ENCODE measurements at regions not wholly inside any gene's neighbourhood (a gene's known extent, or its start where the extent isn't known, plus 50 kb on each side); places are given as distances from the start of the nearest gene placed in this dataset.

DNA sequence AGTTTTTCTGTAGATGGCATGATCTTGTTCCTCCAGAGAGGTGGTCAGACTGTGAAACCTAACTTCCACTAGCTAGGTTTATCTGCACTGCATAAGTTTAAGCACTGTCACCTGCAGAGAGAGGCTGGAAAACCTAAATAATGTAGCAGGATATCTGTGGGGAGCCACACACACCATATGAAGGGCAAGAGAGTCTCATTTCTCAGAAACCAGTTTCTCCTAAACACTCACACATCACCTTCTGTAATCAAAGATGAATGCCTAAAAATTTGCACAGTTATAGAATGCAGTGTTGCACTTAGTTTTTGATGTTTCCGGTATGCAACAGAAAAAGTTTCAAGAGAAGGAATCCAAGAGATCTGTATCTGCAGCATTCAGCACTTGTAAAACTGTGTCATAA is 654.6 kb downstream of the ADGRL2 start:
- Histone ChIP-seq H3K36me3 (ENCODE audit: control insufficient read depth in 2 of 3, insufficient read depth in 3 of 3, low read length in 3 of 3) (no peaks in the 10 kb centered on the region), H3K27me3 (ENCODE audit: control insufficient read depth in 2 of 2, insufficient read depth in 2 of 2, low read length in 2 of 2) (no peaks in the 10 kb centered on the region), H3K4me3 (ENCODE audit: low read length) (no peak overlapping the region), H3K4me1 (ENCODE audit: control insufficient read depth in 2 of 2, insufficient read depth in 2 of 2, low read length in 2 of 2) (no peaks in the 10 kb centered on the region), H3K27ac (ENCODE audit: low read depth, low read length) (no peak overlapping the region), H3K9me3 (ENCODE audit: control insufficient read depth in 2 of 3, low read length in 3 of 3) (no peaks in the 10 kb centered on the region)
- Mint-ChIP-seq H3K36me3 (peaks cover 0 to 7% (median 0%) of the 10 kb centered on the region in 5 donors), H3K4me1 (peaks cover 0 to 11% (median 0%) of the 10 kb centered on the region in 7 donors), H3K4me3 (no peak overlapping the region), H3K27me3 (peaks cover 0 to 6% (median 0%) of the 10 kb centered on the region in 5 donors), H3K9me3 (peaks cover 0 to 21% (median 8%) of the 10 kb centered on the region in 11 donors), H3K27ac (peak overlapping the region in 1 of 9 donors; percentile 56)
- POLR2A ChIA-PET, result no interaction called here
- CTCF ChIA-PET, result no interaction called here
- intact Hi-C loops (cut with micrococcal nuclease), result no loop called here
- DNase-seq, result no peak
- no peak for ATAC-seq

DNA sequence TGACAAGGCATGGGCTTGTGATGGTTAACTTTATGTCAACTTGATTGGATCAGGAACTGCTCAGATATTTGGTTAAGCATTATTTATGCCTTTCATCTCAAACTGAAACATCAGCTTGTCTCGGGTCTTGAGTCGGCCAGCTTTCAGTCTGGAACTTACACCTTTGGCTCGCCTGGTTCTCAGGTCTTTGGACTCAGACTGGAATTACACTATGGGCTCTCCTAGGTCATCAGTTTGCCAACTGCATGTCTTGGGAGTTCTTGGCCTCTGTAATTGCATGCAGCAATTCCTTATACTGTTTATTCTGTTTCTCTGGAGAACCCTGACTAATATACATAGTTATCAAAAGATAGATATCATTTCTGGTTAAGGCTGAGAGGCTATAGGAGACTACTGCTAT is 653.7 kb downstream of the ADGRL2 start:
- Histone ChIP-seq H3K27ac (ENCODE audit: low read depth, low read length) (no peak overlapping the region), H3K27me3 (ENCODE audit: control insufficient read depth in 2 of 2, insufficient read depth in 2 of 2, low read length in 2 of 2) (no peaks in the 10 kb centered on the region), H3K4me3 (ENCODE audit: low read length) (no peak overlapping the region), H3K9me3 (ENCODE audit: control insufficient read depth in 2 of 3, low read length in 3 of 3) (no peaks in the 10 kb centered on the region), H3K4me1 (ENCODE audit: control insufficient read depth in 2 of 2, insufficient read depth in 2 of 2, low read length in 2 of 2) (no peaks in the 10 kb centered on the region), H3K36me3 (ENCODE audit: control insufficient read depth in 2 of 3, insufficient read depth in 3 of 3, low read length in 3 of 3) (no peaks in the 10 kb centered on the region)
- H3K4me1 Mint-ChIP-seq, result peaks cover 0 to 11% (median 0%) of the 10 kb centered on the region in 7 donors
- peaks cover 0 to 7% (median 0%) of the 10 kb centered on the region in 5 donors for H3K36me3 Mint-ChIP-seq
- ChIA-PET POLR2A (no interaction called here), CTCF (no interaction called here)
- intact Hi-C loops (cut with micrococcal nuclease), result no loop called here
- ATAC-seq (no peak), DNase-seq (no peak)
- peaks cover 0 to 6% (median 0%) of the 10 kb centered on the region in 5 donors for H3K27me3 Mint-ChIP-seq
- peaks cover 0 to 26% (median 8%) of the 10 kb centered on the region in 11 donors for H3K9me3 Mint-ChIP-seq
- H3K4me3 Mint-ChIP-seq, result no peak overlapping the region
- H3K27ac Mint-ChIP-seq, result no peak overlapping the region

DNA sequence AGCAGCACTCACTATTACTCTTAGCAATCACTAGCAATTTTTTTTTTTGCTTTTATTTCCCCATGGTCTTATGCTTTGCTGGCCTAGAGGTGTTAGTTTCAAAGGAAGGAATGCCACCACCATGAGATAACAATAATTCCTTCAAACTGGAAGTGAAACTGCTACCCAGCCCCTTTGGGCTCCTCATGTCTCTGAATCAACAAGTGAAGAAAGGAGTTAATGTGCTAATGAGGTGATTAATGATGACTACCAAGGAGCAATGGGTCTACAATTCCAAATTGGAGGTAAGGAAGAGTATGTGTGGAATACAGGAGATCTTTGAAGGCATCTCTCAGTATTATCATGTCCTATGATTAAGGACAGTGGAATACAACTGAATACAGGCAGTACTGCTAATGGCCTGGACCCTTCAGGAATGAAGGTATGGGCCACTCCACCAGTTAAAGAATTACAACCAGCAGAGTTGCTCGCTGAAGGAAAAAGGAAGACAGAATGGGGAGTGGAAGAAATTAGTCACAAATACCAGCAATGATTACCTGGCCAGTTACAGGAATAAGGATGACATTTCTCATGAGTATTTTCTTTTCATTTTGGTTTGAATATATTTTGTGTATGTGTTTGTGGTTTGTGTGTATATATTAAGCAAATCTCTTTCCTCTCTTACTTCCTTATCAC is 652.9 kb downstream of the ADGRL2 start:
- H3K27me3 Mint-ChIP-seq, result peaks cover 0 to 6% (median 0%) of the 10 kb centered on the region in 5 donors
- Histone ChIP-seq H3K4me1 (ENCODE audit: control insufficient read depth in 2 of 2, insufficient read depth in 2 of 2, low read length in 2 of 2) (no peaks in the 10 kb centered on the region), H3K27me3 (ENCODE audit: control insufficient read depth in 2 of 2, insufficient read depth in 2 of 2, low read length in 2 of 2) (no peaks in the 10 kb centered on the region), H3K27ac (ENCODE audit: low read depth, low read length) (no peak overlapping the region), H3K9me3 (ENCODE audit: control insufficient read depth in 2 of 3, low read length in 3 of 3) (no peaks in the 10 kb centered on the region), H3K36me3 (ENCODE audit: control insufficient read depth in 2 of 3, insufficient read depth in 3 of 3, low read length in 3 of 3) (no peaks in the 10 kb centered on the region), H3K4me3 (ENCODE audit: low read length) (no peak overlapping the region)
- H3K27ac Mint-ChIP-seq, result no peak overlapping the region
- ChIA-PET CTCF (no interaction called here), POLR2A (no interaction called here)
- DNase-seq (no peak), ATAC-seq (no peak)
- H3K36me3 Mint-ChIP-seq, result peaks cover 0 to 7% (median 0%) of the 10 kb centered on the region in 5 donors
- peaks cover 0 to 11% (median 0%) of the 10 kb centered on the region in 7 donors for H3K4me1 Mint-ChIP-seq
- H3K4me3 Mint-ChIP-seq, result no peak overlapping the region
- intact Hi-C loops (cut with micrococcal nuclease), result no loop called here
- H3K9me3 Mint-ChIP-seq, result peaks cover 0 to 26% (median 8%) of the 10 kb centered on the region in 11 donors

DNA sequence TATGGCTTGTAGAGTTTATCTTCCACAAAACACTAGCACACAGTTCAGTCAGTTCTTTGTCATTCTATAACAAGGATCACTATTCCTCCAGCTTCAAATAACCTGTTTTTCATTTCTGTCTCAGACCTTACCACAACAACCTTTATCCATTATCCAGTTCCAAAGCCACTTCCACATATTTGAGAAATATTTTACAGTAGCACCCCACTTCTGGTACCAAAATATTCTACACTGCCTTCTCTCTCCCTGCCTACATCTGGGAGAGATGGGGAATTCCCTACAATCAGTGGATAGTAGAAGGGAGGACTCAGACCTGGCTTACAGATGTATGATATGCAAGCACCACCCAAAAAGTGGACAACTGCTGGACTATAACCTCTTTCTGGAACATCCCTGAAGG is 651.4 kb downstream of the ADGRL2 start:
- intact Hi-C loops (cut with micrococcal nuclease), result no loop called here
- no peak overlapping the region for H3K27ac ChIP-seq (ENCODE audit: low read depth, low read length)
- H3K4me3 ChIP-seq (ENCODE audit: low read length), result no peak overlapping the region
- Mint-ChIP-seq H3K27ac (no peak overlapping the region), H3K4me1 (peaks cover 0 to 11% (median 0%) of the 10 kb centered on the region in 7 donors), H3K27me3 (no peaks in the 10 kb centered on the region), H3K4me3 (no peak overlapping the region), H3K9me3 (peaks cover 0 to 26% (median 8%) of the 10 kb centered on the region in 11 donors), H3K36me3 (peaks cover 0 to 7% (median 0%) of the 10 kb centered on the region in 5 donors)
- H3K9me3 ChIP-seq (ENCODE audit: control insufficient read depth in 2 of 3, low read length in 3 of 3), result no peaks in the 10 kb centered on the region
- no peaks in the 10 kb centered on the region for H3K27me3 ChIP-seq (ENCODE audit: control insufficient read depth in 2 of 2, insufficient read depth in 2 of 2, low read length in 2 of 2)
- ChIA-PET POLR2A (no interaction called here), CTCF (no interaction called here)
- DNase-seq (no peak), ATAC-seq (no peak)
- no peaks in the 10 kb centered on the region for H3K4me1 ChIP-seq (ENCODE audit: control insufficient read depth in 2 of 2, insufficient read depth in 2 of 2, low read length in 2 of 2)
- no peaks in the 10 kb centered on the region for H3K36me3 ChIP-seq (ENCODE audit: control insufficient read depth in 2 of 3, insufficient read depth in 3 of 3, low read length in 3 of 3)

DNA sequence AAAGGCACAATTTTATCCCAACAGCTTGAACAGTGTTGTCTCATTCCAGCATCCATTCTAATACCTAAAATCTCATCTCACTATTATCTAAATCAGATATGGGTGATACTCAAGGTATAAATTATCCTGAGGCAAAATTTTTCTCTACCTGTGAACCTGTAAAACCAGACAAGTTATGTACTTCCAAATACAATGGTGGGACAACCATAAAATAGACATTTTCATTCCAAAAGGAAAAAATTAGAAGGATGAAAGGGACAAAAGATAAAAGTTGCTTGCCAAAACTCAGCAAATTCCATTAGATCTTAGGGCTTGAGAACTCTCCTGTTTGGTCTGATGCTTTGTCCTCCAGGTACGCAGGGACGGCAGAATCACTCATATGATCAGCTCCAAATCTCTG is 650.5 kb downstream of the ADGRL2 start:
- DNase-seq, result no peak
- Histone ChIP-seq H3K27me3 (ENCODE audit: control insufficient read depth in 2 of 2, insufficient read depth in 2 of 2, low read length in 2 of 2) (no peaks in the 10 kb centered on the region), H3K36me3 (ENCODE audit: control insufficient read depth in 2 of 3, insufficient read depth in 3 of 3, low read length in 3 of 3) (no peaks in the 10 kb centered on the region), H3K27ac (ENCODE audit: low read depth, low read length) (no peak overlapping the region), H3K4me1 (ENCODE audit: control insufficient read depth in 2 of 2, insufficient read depth in 2 of 2, low read length in 2 of 2) (no peaks in the 10 kb centered on the region), H3K9me3 (ENCODE audit: control insufficient read depth in 2 of 3, low read length in 3 of 3) (no peaks in the 10 kb centered on the region), H3K4me3 (ENCODE audit: low read length) (no peak overlapping the region)
- no peak overlapping the region for H3K27ac Mint-ChIP-seq
- ChIA-PET CTCF (no interaction called here), POLR2A (no interaction called here)
- H3K27me3 Mint-ChIP-seq, result no peaks in the 10 kb centered on the region
- intact Hi-C loops (cut with micrococcal nuclease), result no loop called here
- no peak for ATAC-seq
- H3K4me1 Mint-ChIP-seq, result peaks cover 0 to 11% (median 0%) of the 10 kb centered on the region in 7 donors
- peaks cover 0 to 26% (median 8%) of the 10 kb centered on the region in 11 donors for H3K9me3 Mint-ChIP-seq
- no peak overlapping the region for H3K4me3 Mint-ChIP-seq
- H3K36me3 Mint-ChIP-seq, result peaks cover 0 to 7% (median 0%) of the 10 kb centered on the region in 5 donors

DNA sequence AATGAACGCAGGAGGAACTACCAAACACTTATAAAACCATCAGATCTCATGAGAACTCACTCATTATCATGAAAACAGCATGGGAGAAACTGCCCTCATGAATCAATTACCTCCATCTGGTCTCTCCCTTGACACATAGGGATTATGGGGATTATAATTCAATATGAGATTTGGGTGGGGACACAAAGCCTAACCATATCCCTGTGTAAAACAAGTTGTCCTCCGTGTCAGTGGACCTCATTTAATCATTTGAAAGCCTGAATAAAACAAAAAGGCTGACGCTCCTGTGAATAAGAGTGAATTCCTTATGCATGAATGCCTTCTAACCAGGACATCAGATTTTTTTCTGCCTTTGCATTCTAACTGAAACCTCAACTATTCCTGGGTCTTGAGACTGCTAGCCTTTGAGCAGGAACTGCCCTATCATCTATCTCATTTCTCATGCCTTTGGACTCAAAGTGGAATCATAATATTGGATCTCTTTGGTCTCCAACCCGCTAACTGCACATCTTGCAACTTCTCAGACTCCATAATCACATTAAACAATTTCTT is 648.8 kb downstream of the ADGRL2 start:
- H3K27me3 Mint-ChIP-seq, result peaks cover 0 to 4% (median 0%) of the 10 kb centered on the region in 5 donors
- H3K4me1 ChIP-seq (ENCODE audit: control insufficient read depth in 2 of 2, insufficient read depth in 2 of 2, low read length in 2 of 2), result no peaks in the 10 kb centered on the region
- peaks cover 0 to 26% (median 8%) of the 10 kb centered on the region in 11 donors for H3K9me3 Mint-ChIP-seq
- H3K4me3 ChIP-seq (ENCODE audit: low read length), result no peak overlapping the region
- H3K9me3 ChIP-seq (ENCODE audit: control insufficient read depth in 2 of 3, low read length in 3 of 3), result no peaks in the 10 kb centered on the region
- no peak overlapping the region for H3K27ac Mint-ChIP-seq
- ATAC-seq, result no peak
- ChIA-PET CTCF (no interaction called here), POLR2A (no interaction called here)
- H3K27ac ChIP-seq (ENCODE audit: low read depth, low read length), result no peak overlapping the region
- no peak for DNase-seq
- no peaks in the 10 kb centered on the region for H3K36me3 ChIP-seq (ENCODE audit: control insufficient read depth in 2 of 3, insufficient read depth in 3 of 3, low read length in 3 of 3)
- H3K4me1 Mint-ChIP-seq, result no peaks in the 10 kb centered on the region
- no peak overlapping the region for H3K4me3 Mint-ChIP-seq
- peaks cover 0 to 7% (median 0%) of the 10 kb centered on the region in 5 donors for H3K36me3 Mint-ChIP-seq
- H3K27me3 ChIP-seq (ENCODE audit: control insufficient read depth in 2 of 2, insufficient read depth in 2 of 2, low read length in 2 of 2), result no peaks in the 10 kb centered on the region
- intact Hi-C loops (cut with micrococcal nuclease), result no loop called here

DNA sequence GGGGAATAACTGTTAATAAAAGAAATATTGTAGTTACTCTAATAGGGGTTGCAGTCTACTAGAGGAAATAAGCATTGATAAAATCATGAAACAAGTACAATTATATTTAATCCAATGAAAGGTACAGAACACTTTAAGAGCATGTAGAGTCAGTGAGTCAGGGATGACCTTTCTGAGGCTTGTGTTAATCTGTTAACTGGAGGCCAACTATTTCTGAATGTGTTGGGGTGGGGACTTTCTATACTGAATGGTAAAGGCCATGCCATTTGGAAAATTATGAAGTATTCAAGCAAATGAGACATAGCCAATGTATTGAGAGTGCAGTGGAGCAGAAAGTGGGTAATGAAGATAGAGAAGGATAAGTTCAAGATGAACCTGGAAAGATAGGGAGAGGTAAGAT is 646.2 kb downstream of the ADGRL2 start:
- Histone ChIP-seq H3K27ac (ENCODE audit: low read depth, low read length) (no peak overlapping the region), H3K4me1 (ENCODE audit: control insufficient read depth in 2 of 2, insufficient read depth in 2 of 2, low read length in 2 of 2) (no peaks in the 10 kb centered on the region), H3K4me3 (ENCODE audit: low read length) (no peak overlapping the region), H3K9me3 (ENCODE audit: control insufficient read depth in 2 of 3, low read length in 3 of 3) (no peaks in the 10 kb centered on the region), H3K36me3 (ENCODE audit: control insufficient read depth in 2 of 3, insufficient read depth in 3 of 3, low read length in 3 of 3) (no peaks in the 10 kb centered on the region), H3K27me3 (ENCODE audit: control insufficient read depth in 2 of 2, insufficient read depth in 2 of 2, low read length in 2 of 2) (no peaks in the 10 kb centered on the region)
- CTCF ChIA-PET, result no interaction called here
- intact Hi-C loops (cut with micrococcal nuclease), result no loop called here
- no peak for DNase-seq
- POLR2A ChIA-PET, result no interaction called here
- Mint-ChIP-seq H3K4me3 (no peak overlapping the region), H3K36me3 (peaks cover 0 to under 1% (median 0%) of the 10 kb centered on the region in 5 donors), H3K9me3 (peaks cover 0 to 12% (median 2%) of the 10 kb centered on the region in 11 donors), H3K27ac (no peak overlapping the region), H3K4me1 (no peaks in the 10 kb centered on the region), H3K27me3 (peaks cover 0 to 4% (median 0%) of the 10 kb centered on the region in 5 donors)
- no peak for ATAC-seq
